ENCODE measurements at regions not wholly inside any gene's neighbourhood (a gene's known extent, or its start where the extent isn't known, plus 50 kb on each side); places are given as distances from the start of the nearest gene placed in this dataset.

DNA sequence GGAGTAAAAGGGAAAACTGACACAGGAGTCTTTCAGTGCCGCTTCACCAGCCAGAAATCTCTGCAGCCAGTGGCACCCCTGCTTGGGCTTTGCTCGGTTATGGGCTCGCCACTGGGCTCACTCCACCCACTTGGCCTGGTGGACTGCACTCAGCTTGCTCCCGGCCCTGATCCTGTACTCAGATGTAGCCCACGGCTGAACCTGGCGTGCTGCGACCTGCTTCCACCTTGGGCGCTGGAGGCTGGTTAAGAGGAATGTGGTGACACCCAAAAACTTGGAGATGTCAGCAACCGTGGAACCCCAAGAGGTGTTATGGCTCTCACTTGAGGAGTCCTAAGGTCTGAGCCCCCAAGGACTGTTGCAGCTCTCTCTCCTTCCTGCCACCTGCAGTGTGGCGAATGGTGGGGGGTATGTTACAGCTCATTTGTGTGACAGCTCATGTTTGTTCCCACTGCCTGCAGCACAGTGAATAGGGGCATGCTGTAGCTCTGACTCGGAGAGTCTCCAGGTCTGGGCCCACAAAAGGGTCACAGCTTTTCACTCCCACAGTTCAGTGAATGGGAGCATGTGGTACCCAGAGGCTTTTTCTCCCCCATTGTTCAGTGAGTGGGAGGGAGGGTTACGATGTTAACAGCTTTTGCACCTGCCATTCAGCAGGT is 1124.5 kb upstream of the ATXN8OS start:
- TF ChIP-seq EZH2 (IDR thresholded peaks at IDR 0.05; ENCODE audit: insufficient read depth, poor library complexity, severe bottlenecking) = no peak
- no peak for TF ChIP-seq EZH2phosphoT487 (IDR thresholded peaks at IDR 0.05; ENCODE audit: insufficient read depth, low read depth)

All from GM23248 (cell line).